MCF 10A (cell line): ENCODE measurements at regions not wholly inside any gene's neighbourhood (a gene's known extent, or its start where the extent isn't known, plus 50 kb on each side); places are given as distances from the start of the nearest gene placed in this dataset.
"Not testable (repeated sequence)": the region's sequence is repeated elsewhere in the genome, so short reads cannot be mapped to it uniquely, and the experiment has no call there.

Experiments used
- BruUV-seq: library from RNA; stranded (reverse); fragments of 400-500 nt; replicated peaks from 2 replicates; lab custom pipeline; 2021; lab: Mats Ljungman, UMichigan
- CTCF ChIA-PET: fragments of 300-600 bp; sonication (Branson Sonifier 250); formaldehyde crosslinking; extraction: SDS; loops from one replicate; lab custom pipeline; 2021; ENCODE audit warnings: antibody characterized with exemption, inconsistent platforms; lab: Yijun Ruan, JAX
- POLR2A ChIA-PET: fragments of 300-600, 350-650 bp; sonication (Branson Sonifier 250); formaldehyde crosslinking; extraction: SDS; loops from one replicate; lab custom pipeline; 2020; ENCODE audit warnings: antibody characterized with exemption, inconsistent platforms; lab: Yijun Ruan, JAX
- DNase-seq: peaks from one replicate; pipeline ENCODE4 v3.0.0-alpha.2; 2018; ENCODE audit not compliant: unreplicated experiment
- H3K27ac Mint-ChIP-seq: one replicate; pipeline ENCODE4 v1.8.0; 2022; ENCODE audit warnings: mild to moderate bottlenecking, low read depth, mixed read lengths; ENCODE audit not compliant: unreplicated experiment
- H3K27me3 Mint-ChIP-seq: one replicate; pipeline ENCODE4 v1.8.0; 2022; ENCODE audit warnings: mixed read lengths; ENCODE audit not compliant: insufficient read depth, unreplicated experiment
- H3K36me3 Mint-ChIP-seq: one replicate; pipeline ENCODE4 v1.8.0; 2022; ENCODE audit warnings: mild to moderate bottlenecking, moderate library complexity, mixed read lengths; ENCODE audit not compliant: insufficient read depth, unreplicated experiment
- H3K4me1 Mint-ChIP-seq: one replicate; pipeline ENCODE4 v1.8.0; 2022; ENCODE audit warnings: mixed read lengths; ENCODE audit not compliant: insufficient read depth, unreplicated experiment
- H3K4me3 Mint-ChIP-seq: one replicate; pipeline ENCODE4 v1.8.0; 2022; ENCODE audit warnings: mild to moderate bottlenecking, moderate library complexity, mixed read lengths; ENCODE audit not compliant: unreplicated experiment
- H3K9me3 Mint-ChIP-seq: one replicate; pipeline ENCODE4 v1.8.0; 2022; ENCODE audit warnings: mixed read lengths; ENCODE audit not compliant: unreplicated experiment
- intact Hi-C: fragments of 100-400 bp; cut with micrococcal nuclease; formaldehyde crosslinking; loops from 2 replicates; pipeline ENCODE4 v1.14.1; 2022
- TF ChIP-seq, protein P1 (sequence below): fragments of 200-600 bp; IDR thresholded peaks from one replicate; pipeline ENCODE4 v1.8.0; 2022; ENCODE audit warnings: antibody characterized with exemption, mild to moderate bottlenecking; ENCODE audit not compliant: unreplicated experiment

- BruUV-seq: no TSS peak
- ChIA-PET POLR2A (interaction anchor here (0.7 kb wide), 1 partner anchor 803 kb away, joined by 3 read pairs; no protein-coding TSS in a partner anchor), CTCF (no interaction called here)
- H3K27me3 Mint-ChIP-seq: no peaks in the 10 kb centered on the region
- intact Hi-C loops: no loop called here
- no peaks in the 10 kb centered on the region for H3K36me3 Mint-ChIP-seq
- TF ChIP-seq, protein P1, sequence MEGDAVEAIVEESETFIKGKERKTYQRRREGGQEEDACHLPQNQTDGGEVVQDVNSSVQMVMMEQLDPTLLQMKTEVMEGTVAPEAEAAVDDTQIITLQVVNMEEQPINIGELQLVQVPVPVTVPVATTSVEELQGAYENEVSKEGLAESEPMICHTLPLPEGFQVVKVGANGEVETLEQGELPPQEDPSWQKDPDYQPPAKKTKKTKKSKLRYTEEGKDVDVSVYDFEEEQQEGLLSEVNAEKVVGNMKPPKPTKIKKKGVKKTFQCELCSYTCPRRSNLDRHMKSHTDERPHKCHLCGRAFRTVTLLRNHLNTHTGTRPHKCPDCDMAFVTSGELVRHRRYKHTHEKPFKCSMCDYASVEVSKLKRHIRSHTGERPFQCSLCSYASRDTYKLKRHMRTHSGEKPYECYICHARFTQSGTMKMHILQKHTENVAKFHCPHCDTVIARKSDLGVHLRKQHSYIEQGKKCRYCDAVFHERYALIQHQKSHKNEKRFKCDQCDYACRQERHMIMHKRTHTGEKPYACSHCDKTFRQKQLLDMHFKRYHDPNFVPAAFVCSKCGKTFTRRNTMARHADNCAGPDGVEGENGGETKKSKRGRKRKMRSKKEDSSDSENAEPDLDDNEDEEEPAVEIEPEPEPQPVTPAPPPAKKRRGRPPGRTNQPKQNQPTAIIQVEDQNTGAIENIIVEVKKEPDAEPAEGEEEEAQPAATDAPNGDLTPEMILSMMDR: no peak
- H3K9me3 Mint-ChIP-seq: no peaks in the 10 kb centered on the region
- no peak overlapping the region for H3K27ac Mint-ChIP-seq
- H3K4me1 Mint-ChIP-seq: no peaks in the 10 kb centered on the region
- no peak overlapping the region for H3K4me3 Mint-ChIP-seq
- no peak for DNase-seq
Measured at GRCh38 chr5:91584352-91584751, 201.2 kb upstream of the ARRDC3 start.

DNA sequence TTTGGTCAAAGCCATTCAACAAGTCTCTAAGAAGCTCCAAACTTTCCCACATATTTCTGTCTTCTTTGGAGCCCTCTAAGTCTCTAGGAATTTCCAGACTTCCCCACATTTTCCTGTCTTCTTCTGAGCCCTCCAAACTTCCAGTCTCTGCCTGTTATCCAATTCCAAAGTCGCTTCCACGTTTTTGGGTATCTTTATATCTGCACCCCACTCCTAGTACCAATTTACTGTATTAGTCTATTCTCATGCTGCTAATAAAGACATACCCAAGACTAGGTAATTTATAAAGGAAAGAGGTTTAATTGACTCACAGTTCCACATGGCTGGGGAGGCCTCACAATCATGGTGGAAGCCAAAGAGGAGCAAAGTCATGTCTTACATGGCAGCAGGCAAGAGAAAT, 182.9 kb upstream of the ARRDC3 start:
- BruUV-seq, H3K4me1 Mint-ChIP-seq, POLR2A ChIA-PET, H3K36me3 Mint-ChIP-seq, DNase-seq, H3K27me3 Mint-ChIP-seq, H3K27ac Mint-ChIP-seq, H3K4me3 Mint-ChIP-seq, CTCF ChIA-PET, intact Hi-C loops: not testable (repeated sequence)
- H3K9me3 Mint-ChIP-seq: peaks cover 19% of the 10 kb centered on the region

- Mint-ChIP-seq H3K4me1 (no peaks in the 10 kb centered on the region), H3K36me3 (no peaks in the 10 kb centered on the region), H3K9me3 (peaks cover 27% of the 10 kb centered on the region), H3K27me3 (no peaks in the 10 kb centered on the region), H3K27ac (no peak overlapping the region), H3K4me3 (no peak overlapping the region)
- BruUV-seq: no TSS peak
- ChIA-PET CTCF (interaction anchor here (0.7 kb wide), 1 partner anchor 10 kb away, joined by 3 read pairs; no protein-coding TSS in a partner anchor), POLR2A (no interaction called here)
- no peak for DNase-seq
- intact Hi-C loops: no loop called here
- TF ChIP-seq, protein P1: no peak
Measured at GRCh38 chr5:91562922-91563321, 179.8 kb upstream of the ARRDC3 start.

DNA sequence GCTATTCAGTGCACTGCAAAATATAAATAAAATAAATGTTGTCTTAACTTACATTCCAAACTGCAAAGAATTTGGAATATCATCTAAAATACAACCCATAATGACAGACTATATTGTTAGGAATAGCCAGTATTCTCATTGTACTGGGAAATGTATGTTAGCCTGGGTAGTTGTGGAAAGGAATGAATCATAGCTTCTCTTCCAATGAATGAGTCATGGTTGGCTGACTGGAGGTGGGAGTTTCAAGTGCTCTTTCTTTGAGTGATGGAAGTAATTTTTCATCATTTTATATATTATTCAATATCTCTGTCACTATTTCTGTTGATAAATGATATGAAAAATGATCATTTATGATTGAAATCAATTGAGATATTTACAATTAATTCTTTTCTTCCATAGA, 158.6 kb upstream of the ARRDC3 start:
- intact Hi-C loops: no loop called here
- DNase-seq: peak; percentile 66
- POLR2A ChIA-PET: no interaction called here

More for the DNA sequence above, 158.6 kb upstream of the ARRDC3 start:
- Mint-ChIP-seq H3K27me3 (no peaks in the 10 kb centered on the region), H3K36me3 (no peaks in the 10 kb centered on the region), H3K9me3 (no peaks in the 10 kb centered on the region), H3K4me1 (no peaks in the 10 kb centered on the region), H3K27ac (no peak overlapping the region), H3K4me3 (no peak overlapping the region)
- CTCF ChIA-PET: no interaction called here
- TF ChIP-seq, protein P1: no peak
- BruUV-seq: no TSS peak
